Heart left ventricle (tissue), 16 donors: ENCODE measurements at regions not wholly inside any gene's neighbourhood (a gene's known extent, or its start where the extent isn't known, plus 50 kb on each side); places are given as distances from the start of the nearest gene placed in this dataset.

Experiments used
- ATAC-seq, 4 donors: fragments of 200-7000 bp; cut with Tn5 transposase; one replicate each; pipeline ENCODE4 v1.9.1; 2020 to 2022; ENCODE audit warnings: moderate library complexity in 4 of 4, mild to moderate bottlenecking in 3 of 4, moderate number of reproducible peaks in 1 of 4
- DNase-seq, 5 donors: peaks; one replicate each; pipeline ENCODE4 v3.0.0-alpha.2; 2020
- H3K27ac ChIP-seq, 12 donors: fragments of 200-600 bp; sonication (generic) in 4 of 12; one replicate each; pipeline versions ENCODE4 v1.5.0 to v1.8.0; 2016 to 2022; ENCODE audit warnings: mild to moderate bottlenecking in 2 of 12
- H3K27me3 ChIP-seq, 9 donors: fragments of 200-600 bp; sonication (generic) in 2 of 9; one replicate each; pipeline versions ENCODE4 v1.5.1 to v1.8.0; 2016 to 2022; ENCODE audit warnings: mild to moderate bottlenecking in 3 of 9
- H3K36me3 ChIP-seq, 9 donors: fragments of 200-600 bp; sonication (generic) in 2 of 9; one replicate each; pipeline versions ENCODE4 v1.5.0 to v1.8.0; 2018 to 2022; ENCODE audit warnings: mild to moderate bottlenecking in 2 of 9
- H3K4me1 ChIP-seq, 12 donors: fragments of 200-600 bp; sonication (generic) in 4 of 12; one replicate each; pipeline versions ENCODE4 v1.5.0 to v1.8.0; 2016 to 2022; ENCODE audit warnings: mild to moderate bottlenecking in 3 of 12
- H3K4me3 ChIP-seq, 12 donors: fragments of 200-600 bp; sonication (generic) in 4 of 12; one replicate each; pipeline versions ENCODE4 v1.5.0 to v1.8.0; 2017 to 2022; ENCODE audit warnings: mild to moderate bottlenecking in 9 of 12, moderate library complexity in 4 of 12
- H3K9me3 ChIP-seq, 12 donors: fragments of 200-600 bp; sonication (generic) in 4 of 12; one replicate each; pipeline versions ENCODE4 v1.5.0 to v1.8.0; 2016 to 2022; ENCODE audit warnings: mild to moderate bottlenecking in 1 of 12
- POLR2A ChIP-seq, 2 donors: fragments of 450-650 bp; IDR thresholded peaks; one replicate each; pipeline ENCODE4 v1.6.1; 2017; ENCODE audit warnings: antibody characterized with exemption in 2 of 2, mild to moderate bottlenecking in 2 of 2, moderate library complexity in 2 of 2
- WGBS, 4 donors: extraction: QIAGEN DNeasy Blood & Tissue Kit in 2 of 4; methylation state at CpG; one replicate each; pipeline versions ENCODE4 v1.1.5 to v1.1.7; 2013 to 2018; 5-methylcytosine and 5-hydroxymethylcytosine counted together
- intact Hi-C, 10 donors: fragments of 100-400 bp; cut with DNase I; formaldehyde crosslinking; loops; one replicate each; pipeline versions ENCODE4 v1.11.1 to v1.14.2; 2022
- TF ChIP-seq, protein P1 (sequence below), 12 donors: fragments of 200-600 bp; sonication (generic) in 4 of 12; IDR thresholded peaks; one replicate each; pipeline versions ENCODE4 v1.5.0 to v1.8.0; 2018 to 2022; ENCODE audit warnings: antibody characterized with exemption in 12 of 12, mild to moderate bottlenecking in 5 of 12
- donor health status: ischemic (EF 13 %, LVEDD 7.1; RV severe dilation, severe dysfunction).
- donor health status: healthy with polysubstance abuse.
- donor health status: DM: no; HTN: yes; CAD: no.
- donor health status: DM: no; HTN: no; CAD: no.
- donor health status: ischemic (EF 25% LVEDD 6.9; RV normal size, moderate dysfunction).
- donor health status: ischemic (EF 25% LVEDD 5.7; RV mildly dilated, moderate dysfunction).
- donor health status: healthy.
- donor health status: DM: yes; HTN: yes; CAD: no.
- donor health status: ischemic (EF 35%, LVEDD 5.7; RV mildly dilated, moderate dysfunction).
- donor health status: nonischemic (EF 11% LVEDD 7.7; RV severe dilation, severe dysfunction).
- donor health status: DM: yes; HTN: yes; CAD: no.
- donor health status: PGD.
- donor health status: ischemic (EF 29% LVEDD 5.4; RV normal size, mild dysfunction).
- donor health status: nonischemic (EF 23%, LVEDD 6.1; RV moderate dilation, normal function).

DNA sequence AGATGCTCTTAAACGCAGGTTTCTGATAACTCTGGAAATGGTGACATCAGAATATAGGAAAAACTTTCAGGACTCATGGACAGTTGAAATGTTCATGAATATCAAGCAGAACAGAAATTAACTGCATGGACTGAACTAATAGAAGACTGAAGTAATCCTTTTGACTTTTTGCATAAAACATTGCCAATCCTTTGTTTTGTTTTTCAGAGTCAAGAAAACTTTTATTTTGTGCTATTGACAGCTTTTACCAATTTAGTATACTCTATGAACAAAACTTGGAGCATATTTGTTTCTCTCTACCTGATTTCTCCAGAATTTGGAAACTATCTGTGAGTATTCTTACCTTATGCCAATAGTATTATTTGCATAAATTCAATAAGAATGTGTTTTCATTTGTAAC, 61.2 kb upstream of the HMX1 start:
- Histone ChIP-seq H3K36me3 (no peaks in the 10 kb centered on the region), H3K27me3 (no peaks in the 10 kb centered on the region), H3K4me1 (no peaks in the 10 kb centered on the region), H3K4me3 (no peak overlapping the region), H3K27ac (no peak overlapping the region), H3K9me3 (peaks cover 0 to 20% (median 3%) of the 10 kb centered on the region in 12 donors)
- WGBS, 4 donors, result 48 to 88% (median 77%) methylated on average over 1 of the region's 1 CpG
- TF ChIP-seq POLR2A (IDR thresholded peaks at IDR 0.05), result no peak
- TF ChIP-seq, protein P1, sequence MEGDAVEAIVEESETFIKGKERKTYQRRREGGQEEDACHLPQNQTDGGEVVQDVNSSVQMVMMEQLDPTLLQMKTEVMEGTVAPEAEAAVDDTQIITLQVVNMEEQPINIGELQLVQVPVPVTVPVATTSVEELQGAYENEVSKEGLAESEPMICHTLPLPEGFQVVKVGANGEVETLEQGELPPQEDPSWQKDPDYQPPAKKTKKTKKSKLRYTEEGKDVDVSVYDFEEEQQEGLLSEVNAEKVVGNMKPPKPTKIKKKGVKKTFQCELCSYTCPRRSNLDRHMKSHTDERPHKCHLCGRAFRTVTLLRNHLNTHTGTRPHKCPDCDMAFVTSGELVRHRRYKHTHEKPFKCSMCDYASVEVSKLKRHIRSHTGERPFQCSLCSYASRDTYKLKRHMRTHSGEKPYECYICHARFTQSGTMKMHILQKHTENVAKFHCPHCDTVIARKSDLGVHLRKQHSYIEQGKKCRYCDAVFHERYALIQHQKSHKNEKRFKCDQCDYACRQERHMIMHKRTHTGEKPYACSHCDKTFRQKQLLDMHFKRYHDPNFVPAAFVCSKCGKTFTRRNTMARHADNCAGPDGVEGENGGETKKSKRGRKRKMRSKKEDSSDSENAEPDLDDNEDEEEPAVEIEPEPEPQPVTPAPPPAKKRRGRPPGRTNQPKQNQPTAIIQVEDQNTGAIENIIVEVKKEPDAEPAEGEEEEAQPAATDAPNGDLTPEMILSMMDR (IDR thresholded peaks at IDR 0.05), result no peak
- no peak for ATAC-seq
- DNase-seq, result no peak
- intact Hi-C loops, result no loop called here

DNA sequence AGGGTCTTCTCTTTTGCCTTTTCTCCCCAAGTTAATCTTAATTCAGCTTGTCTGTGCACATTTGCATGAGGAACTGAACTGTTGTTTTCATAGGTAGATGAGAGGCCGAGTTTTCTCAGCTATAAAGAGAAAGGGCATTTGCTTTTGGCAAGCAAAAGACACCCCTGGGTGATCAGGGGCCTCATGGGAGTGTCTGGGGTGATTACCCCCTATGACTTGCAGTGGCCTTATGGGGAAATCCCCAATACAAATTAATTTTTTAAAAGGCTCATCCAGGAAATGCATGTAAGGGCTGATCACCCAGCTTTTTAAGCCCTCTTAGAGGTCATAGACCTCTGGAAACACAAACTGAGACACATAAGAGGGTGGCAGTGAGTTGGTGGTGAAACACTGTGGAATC, 56.4 kb upstream of the HMX1 start:
- 36 to 46% (median 37%) methylated on average over 1 of the region's 1 CpG for WGBS, 4 donors
- intact Hi-C loops, result no loop called here
- Histone ChIP-seq H3K4me3 (no peak overlapping the region), H3K27me3 (no peaks in the 10 kb centered on the region), H3K36me3 (no peaks in the 10 kb centered on the region), H3K9me3 (peaks cover 0 to 25% (median 10%) of the 10 kb centered on the region in 12 donors), H3K4me1 (no peaks in the 10 kb centered on the region), H3K27ac (no peak overlapping the region)
- no peak for DNase-seq
- TF ChIP-seq POLR2A (IDR thresholded peaks at IDR 0.05), result no peak
- TF ChIP-seq, protein P1 (IDR thresholded peaks at IDR 0.05), result no peak
- ATAC-seq, result no peak

DNA sequence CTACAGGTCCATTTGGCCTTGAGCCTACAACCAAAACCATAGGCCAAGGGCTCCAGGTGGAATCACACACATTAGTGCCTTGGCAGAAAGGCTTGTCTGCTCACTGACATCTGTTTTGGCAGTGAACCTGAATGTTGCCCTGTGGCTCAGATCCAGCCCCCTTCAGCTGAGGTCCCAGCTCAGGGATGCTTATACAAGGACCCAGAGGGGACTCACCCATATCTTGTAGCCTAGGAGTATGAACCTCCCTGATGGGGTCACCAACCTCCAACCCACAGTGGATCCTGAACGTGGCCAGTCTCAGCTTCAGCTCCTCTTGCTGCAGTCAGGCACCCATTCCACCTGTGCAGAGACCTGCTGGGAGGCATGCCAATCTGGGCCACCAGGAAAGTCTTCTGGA, 50.8 kb upstream of the HMX1 start:
- intact Hi-C loops, result no loop called here
- no peak for TF ChIP-seq POLR2A (IDR thresholded peaks at IDR 0.05)
- TF ChIP-seq, protein P1 (IDR thresholded peaks at IDR 0.05), result no peak
- DNase-seq (peak in 1 of 5 donors; percentile 10), ATAC-seq (no peak)
- H3K36me3 ChIP-seq, result no peaks in the 10 kb centered on the region
- H3K9me3 ChIP-seq, result peaks cover 0 to 27% (median 13%) of the 10 kb centered on the region in 12 donors
- H3K27me3 ChIP-seq, result peaks cover 0 to 27% (median 4%) of the 10 kb centered on the region in 9 donors
- WGBS, 4 donors, result 17 to 50% (median 35%) methylated on average over 1 of the region's 1 CpG
- H3K4me1 ChIP-seq, result no peaks in the 10 kb centered on the region
- H3K27ac ChIP-seq, result no peak overlapping the region
- no peak overlapping the region for H3K4me3 ChIP-seq

DNA sequence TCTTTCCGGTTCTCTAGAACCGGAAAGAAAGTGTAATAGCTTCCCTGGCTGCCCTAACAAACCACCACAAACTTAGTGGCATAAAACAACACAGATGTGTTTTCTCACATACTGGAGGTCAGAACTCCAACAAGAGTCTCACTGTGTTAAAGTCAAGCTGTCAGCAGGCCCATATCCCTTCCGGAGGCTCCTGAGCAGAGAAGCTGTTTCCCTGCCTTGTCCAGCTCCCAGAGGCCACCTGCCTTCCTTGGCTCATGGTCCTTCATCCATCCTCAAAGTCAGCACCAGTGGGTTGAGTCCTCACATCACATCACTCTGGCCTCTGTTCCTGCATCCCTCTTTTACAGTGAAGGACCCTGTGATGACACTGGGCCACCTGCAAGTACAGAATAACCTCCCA, 49.8 kb upstream of the HMX1 start:
- intact Hi-C loops, result no loop called here
- TF ChIP-seq, protein P1 (IDR thresholded peaks at IDR 0.05), result no peak
- no peak for TF ChIP-seq POLR2A (IDR thresholded peaks at IDR 0.05)
- DNase-seq, result peak in 1 of 5 donors; percentile 3
- H3K27ac ChIP-seq, result no peak overlapping the region
- ATAC-seq, result no peak
- 54 to 65% (median 62%) methylated on average over 3 of the region's 3 CpGs for WGBS, 4 donors
- no peaks in the 10 kb centered on the region for H3K36me3 ChIP-seq
- no peak overlapping the region for H3K4me3 ChIP-seq
- no peaks in the 10 kb centered on the region for H3K4me1 ChIP-seq
- H3K27me3 ChIP-seq, result peaks cover 0 to 31% (median 4%) of the 10 kb centered on the region in 9 donors
- H3K9me3 ChIP-seq, result peaks cover 0 to 27% (median 13%) of the 10 kb centered on the region in 12 donors
